ENCODE measurements at regions not wholly inside any gene's neighbourhood (a gene's known extent, or its start where the extent isn't known, plus 50 kb on each side); places are given as distances from the start of the nearest gene placed in this dataset.

DNA sequence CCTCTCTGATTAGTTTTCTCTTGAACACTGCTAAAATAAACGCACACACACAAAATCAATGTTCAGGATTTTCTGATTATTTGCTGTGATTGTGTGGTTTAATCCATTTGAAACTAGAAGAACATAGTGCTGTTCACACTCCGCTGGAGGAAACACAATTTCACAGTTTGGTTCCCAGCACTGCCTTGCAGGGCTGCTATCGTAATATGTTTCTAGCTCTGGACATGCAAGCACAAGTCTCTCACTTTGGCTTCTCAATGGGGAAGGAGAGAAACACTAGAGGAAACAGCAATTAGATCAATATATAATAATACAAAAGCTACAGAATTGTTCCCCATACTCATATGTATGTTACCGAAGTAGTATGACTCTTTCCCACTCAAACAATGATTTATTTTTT, 299.5 kb downstream of the NSUN3 start:
- TF ChIP-seq ZNF423 (tag by site-specific recombination; IDR thresholded peaks at IDR 0.05), result no peak
- no peak for TF ChIP-seq SETDB1 (IDR thresholded peaks at IDR 0.05; ENCODE audit: insufficient read length, low read length)
- TF ChIP-seq SALL2 (tag by site-specific recombination; IDR thresholded peaks at IDR 0.05; ENCODE audit: borderline replicate concordance), result no peak
- no peak for TF ChIP-seq YY1 (tag by site-specific recombination; IDR thresholded peaks at IDR 0.05)
- TF ChIP-seq, protein P1, sequence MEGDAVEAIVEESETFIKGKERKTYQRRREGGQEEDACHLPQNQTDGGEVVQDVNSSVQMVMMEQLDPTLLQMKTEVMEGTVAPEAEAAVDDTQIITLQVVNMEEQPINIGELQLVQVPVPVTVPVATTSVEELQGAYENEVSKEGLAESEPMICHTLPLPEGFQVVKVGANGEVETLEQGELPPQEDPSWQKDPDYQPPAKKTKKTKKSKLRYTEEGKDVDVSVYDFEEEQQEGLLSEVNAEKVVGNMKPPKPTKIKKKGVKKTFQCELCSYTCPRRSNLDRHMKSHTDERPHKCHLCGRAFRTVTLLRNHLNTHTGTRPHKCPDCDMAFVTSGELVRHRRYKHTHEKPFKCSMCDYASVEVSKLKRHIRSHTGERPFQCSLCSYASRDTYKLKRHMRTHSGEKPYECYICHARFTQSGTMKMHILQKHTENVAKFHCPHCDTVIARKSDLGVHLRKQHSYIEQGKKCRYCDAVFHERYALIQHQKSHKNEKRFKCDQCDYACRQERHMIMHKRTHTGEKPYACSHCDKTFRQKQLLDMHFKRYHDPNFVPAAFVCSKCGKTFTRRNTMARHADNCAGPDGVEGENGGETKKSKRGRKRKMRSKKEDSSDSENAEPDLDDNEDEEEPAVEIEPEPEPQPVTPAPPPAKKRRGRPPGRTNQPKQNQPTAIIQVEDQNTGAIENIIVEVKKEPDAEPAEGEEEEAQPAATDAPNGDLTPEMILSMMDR (tag by site-specific recombination; IDR thresholded peaks at IDR 0.05), result no peak
- no peak for TF ChIP-seq ZNF211 (tag by site-specific recombination; IDR thresholded peaks at IDR 0.05; ENCODE audit: low read depth)
- TF ChIP-seq, protein P2, sequence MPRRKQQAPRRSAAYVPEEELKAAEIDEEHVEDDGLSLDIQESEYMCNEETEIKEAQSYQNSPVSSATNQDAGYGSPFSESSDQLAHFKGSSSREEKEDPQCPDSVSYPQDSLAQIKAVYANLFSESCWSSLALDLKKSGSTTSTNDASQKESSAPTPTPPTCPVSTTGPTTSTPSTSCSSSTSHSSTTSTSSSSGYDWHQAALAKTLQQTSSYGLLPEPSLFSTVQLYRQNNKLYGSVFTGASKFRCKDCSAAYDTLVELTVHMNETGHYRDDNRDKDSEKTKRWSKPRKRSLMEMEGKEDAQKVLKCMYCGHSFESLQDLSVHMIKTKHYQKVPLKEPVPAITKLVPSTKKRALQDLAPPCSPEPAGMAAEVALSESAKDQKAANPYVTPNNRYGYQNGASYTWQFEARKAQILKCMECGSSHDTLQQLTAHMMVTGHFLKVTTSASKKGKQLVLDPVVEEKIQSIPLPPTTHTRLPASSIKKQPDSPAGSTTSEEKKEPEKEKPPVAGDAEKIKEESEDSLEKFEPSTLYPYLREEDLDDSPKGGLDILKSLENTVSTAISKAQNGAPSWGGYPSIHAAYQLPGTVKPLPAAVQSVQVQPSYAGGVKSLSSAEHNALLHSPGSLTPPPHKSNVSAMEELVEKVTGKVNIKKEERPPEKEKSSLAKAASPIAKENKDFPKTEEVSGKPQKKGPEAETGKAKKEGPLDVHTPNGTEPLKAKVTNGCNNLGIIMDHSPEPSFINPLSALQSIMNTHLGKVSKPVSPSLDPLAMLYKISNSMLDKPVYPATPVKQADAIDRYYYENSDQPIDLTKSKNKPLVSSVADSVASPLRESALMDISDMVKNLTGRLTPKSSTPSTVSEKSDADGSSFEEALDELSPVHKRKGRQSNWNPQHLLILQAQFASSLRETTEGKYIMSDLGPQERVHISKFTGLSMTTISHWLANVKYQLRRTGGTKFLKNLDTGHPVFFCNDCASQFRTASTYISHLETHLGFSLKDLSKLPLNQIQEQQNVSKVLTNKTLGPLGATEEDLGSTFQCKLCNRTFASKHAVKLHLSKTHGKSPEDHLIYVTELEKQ (tag by site-specific recombination; IDR thresholded peaks at IDR 0.05; ENCODE audit: borderline replicate concordance), result no peak
- no peak for TF ChIP-seq ZNF214 (tag by site-specific recombination; IDR thresholded peaks at IDR 0.05; ENCODE audit: borderline replicate concordance)
- TF ChIP-seq, protein P3, sequence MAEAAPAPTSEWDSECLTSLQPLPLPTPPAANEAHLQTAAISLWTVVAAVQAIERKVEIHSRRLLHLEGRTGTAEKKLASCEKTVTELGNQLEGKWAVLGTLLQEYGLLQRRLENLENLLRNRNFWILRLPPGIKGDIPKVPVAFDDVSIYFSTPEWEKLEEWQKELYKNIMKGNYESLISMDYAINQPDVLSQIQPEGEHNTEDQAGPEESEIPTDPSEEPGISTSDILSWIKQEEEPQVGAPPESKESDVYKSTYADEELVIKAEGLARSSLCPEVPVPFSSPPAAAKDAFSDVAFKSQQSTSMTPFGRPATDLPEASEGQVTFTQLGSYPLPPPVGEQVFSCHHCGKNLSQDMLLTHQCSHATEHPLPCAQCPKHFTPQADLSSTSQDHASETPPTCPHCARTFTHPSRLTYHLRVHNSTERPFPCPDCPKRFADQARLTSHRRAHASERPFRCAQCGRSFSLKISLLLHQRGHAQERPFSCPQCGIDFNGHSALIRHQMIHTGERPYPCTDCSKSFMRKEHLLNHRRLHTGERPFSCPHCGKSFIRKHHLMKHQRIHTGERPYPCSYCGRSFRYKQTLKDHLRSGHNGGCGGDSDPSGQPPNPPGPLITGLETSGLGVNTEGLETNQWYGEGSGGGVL (tag by site-specific recombination; IDR thresholded peaks at IDR 0.05), result no peak
- TF ChIP-seq, protein P4, sequence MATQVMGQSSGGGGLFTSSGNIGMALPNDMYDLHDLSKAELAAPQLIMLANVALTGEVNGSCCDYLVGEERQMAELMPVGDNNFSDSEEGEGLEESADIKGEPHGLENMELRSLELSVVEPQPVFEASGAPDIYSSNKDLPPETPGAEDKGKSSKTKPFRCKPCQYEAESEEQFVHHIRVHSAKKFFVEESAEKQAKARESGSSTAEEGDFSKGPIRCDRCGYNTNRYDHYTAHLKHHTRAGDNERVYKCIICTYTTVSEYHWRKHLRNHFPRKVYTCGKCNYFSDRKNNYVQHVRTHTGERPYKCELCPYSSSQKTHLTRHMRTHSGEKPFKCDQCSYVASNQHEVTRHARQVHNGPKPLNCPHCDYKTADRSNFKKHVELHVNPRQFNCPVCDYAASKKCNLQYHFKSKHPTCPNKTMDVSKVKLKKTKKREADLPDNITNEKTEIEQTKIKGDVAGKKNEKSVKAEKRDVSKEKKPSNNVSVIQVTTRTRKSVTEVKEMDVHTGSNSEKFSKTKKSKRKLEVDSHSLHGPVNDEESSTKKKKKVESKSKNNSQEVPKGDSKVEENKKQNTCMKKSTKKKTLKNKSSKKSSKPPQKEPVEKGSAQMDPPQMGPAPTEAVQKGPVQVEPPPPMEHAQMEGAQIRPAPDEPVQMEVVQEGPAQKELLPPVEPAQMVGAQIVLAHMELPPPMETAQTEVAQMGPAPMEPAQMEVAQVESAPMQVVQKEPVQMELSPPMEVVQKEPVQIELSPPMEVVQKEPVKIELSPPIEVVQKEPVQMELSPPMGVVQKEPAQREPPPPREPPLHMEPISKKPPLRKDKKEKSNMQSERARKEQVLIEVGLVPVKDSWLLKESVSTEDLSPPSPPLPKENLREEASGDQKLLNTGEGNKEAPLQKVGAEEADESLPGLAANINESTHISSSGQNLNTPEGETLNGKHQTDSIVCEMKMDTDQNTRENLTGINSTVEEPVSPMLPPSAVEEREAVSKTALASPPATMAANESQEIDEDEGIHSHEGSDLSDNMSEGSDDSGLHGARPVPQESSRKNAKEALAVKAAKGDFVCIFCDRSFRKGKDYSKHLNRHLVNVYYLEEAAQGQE (tag by site-specific recombination; IDR thresholded peaks at IDR 0.05), result no peak
- no peak for TF ChIP-seq ZNF24 (tag by site-specific recombination; IDR thresholded peaks at IDR 0.05)
- TF ChIP-seq, protein P5, sequence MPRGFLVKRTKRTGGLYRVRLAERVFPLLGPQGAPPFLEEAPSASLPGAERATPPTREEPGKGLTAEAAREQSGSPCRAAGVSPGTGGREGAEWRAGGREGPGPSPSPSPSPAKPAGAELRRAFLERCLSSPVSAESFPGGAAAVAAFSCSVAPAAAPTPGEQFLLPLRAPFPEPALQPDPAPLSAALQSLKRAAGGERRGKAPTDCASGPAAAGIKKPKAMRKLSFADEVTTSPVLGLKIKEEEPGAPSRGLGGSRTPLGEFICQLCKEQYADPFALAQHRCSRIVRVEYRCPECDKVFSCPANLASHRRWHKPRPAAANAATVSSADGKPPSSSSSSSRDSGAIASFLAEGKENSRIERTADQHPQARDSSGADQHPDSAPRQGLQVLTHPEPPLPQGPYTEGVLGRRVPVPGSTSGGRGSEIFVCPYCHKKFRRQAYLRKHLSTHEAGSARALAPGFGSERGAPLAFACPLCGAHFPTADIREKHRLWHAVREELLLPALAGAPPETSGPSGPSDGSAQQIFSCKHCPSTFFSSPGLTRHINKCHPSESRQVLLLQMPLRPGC (tag by site-specific recombination; IDR thresholded peaks at IDR 0.05), result no peak

Data from HEK293 (cell line).